ENCODE measurements at regions not wholly inside any gene's neighbourhood (a gene's known extent, or its start where the extent isn't known, plus 50 kb on each side); places are given as distances from the start of the nearest gene placed in this dataset.

DNA sequence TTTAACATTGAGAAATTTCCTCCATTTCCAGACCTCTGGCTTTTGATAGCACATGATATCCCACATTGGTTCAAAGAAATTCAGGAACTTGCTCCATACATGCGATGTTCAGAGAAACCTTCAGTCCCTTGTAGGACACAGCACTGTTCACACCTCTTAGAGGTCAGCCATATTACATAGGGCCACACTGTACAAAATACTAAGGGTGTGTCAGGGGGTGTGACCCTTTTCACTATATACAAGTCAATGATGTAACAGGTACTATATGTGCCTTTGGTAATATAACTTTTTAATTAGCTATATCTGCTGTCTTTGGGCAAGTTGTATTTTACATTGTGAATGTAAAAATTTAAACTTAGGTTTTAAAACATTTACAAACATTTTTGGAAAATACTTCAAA is 505.5 kb downstream of the ENC1 start:
- 100% methylated on average over 1 of the region's 1 CpG; no CpG with 5 or more reads in 1 of the 2 experiments for WGBS, 2 experiments (ENCODE audit: extremely low coverage in 1 of 2, insufficient coverage in 1 of 2, insufficient read length in 1 of 2, insufficient replicate concordance in 2 of 2, low coverage in 1 of 2, low lambda C conversion rate in 2 of 2, missing lambda C conversion rate in 1 of 2)
- Histone ChIP-seq H3K27me3 (replicated peaks in 1 of 4; ENCODE audit: control insufficient read depth in 3 of 4, extremely low read depth in 1 of 4, insufficient read depth in 3 of 4, low read length in 3 of 4) (no peaks in the 10 kb centered on the region), H3K36me3 (ENCODE audit: control insufficient read depth in 2 of 4, insufficient read depth in 4 of 4, low read length in 3 of 4) (no peaks in the 10 kb centered on the region), H3K4me1 (replicated peaks in 1 of 4; ENCODE audit: control insufficient read depth in 3 of 4, insufficient read depth in 4 of 4, low read length in 3 of 4) (no peaks in the 10 kb centered on the region), H3K23me2 (ENCODE audit: low read depth, low read length) (no peaks in the 10 kb centered on the region), H3K14ac (ENCODE audit: insufficient read length) (no peak overlapping the region), H3K56ac (replicated peaks; ENCODE audit: insufficient read length, low read depth, low read length) (no peak overlapping the region), H3K4ac (replicated peaks; ENCODE audit: insufficient read length, low read depth, low read length) (no peak overlapping the region), H3K9me3 (ENCODE audit: insufficient read depth in 2 of 2, low read depth in 1 of 2, low read length in 1 of 2) (no peaks in the 10 kb centered on the region), H3K4me3 (ENCODE audit: extremely low read depth in 1 of 4, insufficient read depth in 2 of 4, low read depth in 3 of 4, low read length in 4 of 4) (no peak overlapping the region), H4K8ac (ENCODE audit: extremely low read depth, insufficient read depth, low read length) (no peak overlapping the region), H2BK120ac (replicated peaks; ENCODE audit: low read depth, low read length) (no peak overlapping the region), H4K20me1 (replicated peaks in 1 of 2; ENCODE audit: control insufficient read depth in 1 of 2, insufficient read depth in 2 of 2, low read length in 2 of 2) (no peaks in the 10 kb centered on the region), H3K27ac (ENCODE audit: low read depth, low read length) (no peak overlapping the region), H3K9ac (replicated peaks in 1 of 4; ENCODE audit: extremely low read depth in 1 of 4, low read depth in 3 of 4, low read length in 3 of 4) (no peak overlapping the region), H2BK15ac (ENCODE audit: low read length) (no peak overlapping the region), H2BK12ac (ENCODE audit: low read depth, low read length) (no peak overlapping the region), H3K79me1 (ENCODE audit: low read depth, low read length) (no peaks in the 10 kb centered on the region), H3K18ac (ENCODE audit: extremely low read depth, low read length) (no peak overlapping the region), H2BK5ac (ENCODE audit: low read depth, low read length) (no peak overlapping the region), H4K5ac (ENCODE audit: insufficient read length, low read depth, low read length) (no peak overlapping the region), H2BK20ac (ENCODE audit: low read length) (no peak overlapping the region), H2AK5ac (ENCODE audit: low read depth, low read length) (no peak overlapping the region), H3K23ac (ENCODE audit: insufficient read length) (no peak overlapping the region), H3K4me2 (ENCODE audit: insufficient read depth in 1 of 2, low read depth in 2 of 2, low read length in 2 of 2) (no peak overlapping the region), H2AFZ (ENCODE audit: low read length) (no peak overlapping the region), H4K91ac (replicated peaks; ENCODE audit: insufficient read length, low read length) (no peak overlapping the region), H3K79me2 (ENCODE audit: control insufficient read depth in 1 of 2, insufficient read depth in 2 of 2, low read length in 2 of 2) (no peaks in the 10 kb centered on the region)
- no peak for DNase-seq (ENCODE audit: low read depth in 1 of 2, low spot score in 2 of 2)
- no peak for TF ChIP-seq TCF12 (IDR thresholded peaks at IDR 0.05; ENCODE audit: low read depth, low read length)
- TF ChIP-seq TBP (IDR thresholded peaks at IDR 0.05; ENCODE audit: low read depth, low read length), result no peak
- no peak for TF ChIP-seq CBX8 (IDR thresholded peaks at IDR 0.05; ENCODE audit: borderline replicate concordance, low read depth, low read length)
- TF ChIP-seq RAD21 (IDR thresholded peaks at IDR 0.05 in 1 of 2, conservative IDR thresholded peaks at IDR 0.05 in 1 of 2; ENCODE audit: low read depth in 2 of 2, low read length in 2 of 2), result no peak
- TF ChIP-seq HDAC2 (IDR thresholded peaks at IDR 0.05; ENCODE audit: borderline replicate concordance in 1 of 2, low read depth in 2 of 2, low read length in 2 of 2), result no peak
- TF ChIP-seq GABPA (IDR thresholded peaks at IDR 0.05; ENCODE audit: borderline replicate concordance, insufficient read depth, low read length), result no peak
- TF ChIP-seq, protein P1, sequence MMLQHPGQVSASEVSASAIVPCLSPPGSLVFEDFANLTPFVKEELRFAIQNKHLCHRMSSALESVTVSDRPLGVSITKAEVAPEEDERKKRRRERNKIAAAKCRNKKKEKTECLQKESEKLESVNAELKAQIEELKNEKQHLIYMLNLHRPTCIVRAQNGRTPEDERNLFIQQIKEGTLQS (IDR thresholded peaks at IDR 0.05; ENCODE audit: insufficient read depth, low read depth, low read length), result no peak
- CTCF ChIA-PET (ENCODE audit: partially characterized antibody), result no interaction called here
- POLR2A ChIA-PET (ENCODE audit: partially characterized antibody), result no interaction called here
- FAIRE-seq, result no peak
